ENCODE measurements at regions not wholly inside any gene's neighbourhood (a gene's known extent, or its start where the extent isn't known, plus 50 kb on each side); places are given as distances from the start of the nearest gene placed in this dataset.

DNA sequence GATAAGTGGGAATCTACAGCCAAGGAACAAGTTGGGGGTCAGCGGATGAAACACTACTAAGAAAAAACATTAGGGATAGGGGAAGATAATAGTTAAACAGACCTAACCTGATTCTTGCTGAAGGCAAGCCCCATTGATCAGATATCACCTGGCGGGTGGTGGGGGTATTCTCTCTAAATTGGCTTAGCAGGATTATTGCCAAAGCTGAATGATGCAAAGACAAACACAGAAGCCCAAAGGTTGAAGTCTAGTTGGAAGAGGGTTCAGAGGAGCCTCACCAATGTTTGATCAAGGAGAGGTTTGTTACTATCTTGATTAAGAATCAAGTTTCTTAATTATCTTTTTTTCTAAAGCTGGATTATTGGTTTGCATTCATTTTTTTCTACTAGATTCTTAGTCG is 371.9 kb upstream of the CNTN4 start:
- H3K27me3 ChIP-seq (ENCODE audit: control insufficient read depth, low read length) = no peaks in the 10 kb centered on the region
- H3K4me1 ChIP-seq (ENCODE audit: control insufficient read depth, low read length) = no peaks in the 10 kb centered on the region
- H3K9me3 ChIP-seq (ENCODE audit: control insufficient read depth, insufficient read depth, low read length) = no peaks in the 10 kb centered on the region
- no peak overlapping the region for H3K27ac ChIP-seq (ENCODE audit: low read depth, low read length)
- no peaks in the 10 kb centered on the region for H3K36me3 ChIP-seq (ENCODE audit: control insufficient read depth, low read length)
- H3F3A ChIP-seq (ENCODE audit: control insufficient read depth, insufficient read depth) = no peaks in the 10 kb centered on the region
- no peak overlapping the region for H3K4me2 ChIP-seq (ENCODE audit: low read length)
- TF ChIP-seq, protein P1, sequence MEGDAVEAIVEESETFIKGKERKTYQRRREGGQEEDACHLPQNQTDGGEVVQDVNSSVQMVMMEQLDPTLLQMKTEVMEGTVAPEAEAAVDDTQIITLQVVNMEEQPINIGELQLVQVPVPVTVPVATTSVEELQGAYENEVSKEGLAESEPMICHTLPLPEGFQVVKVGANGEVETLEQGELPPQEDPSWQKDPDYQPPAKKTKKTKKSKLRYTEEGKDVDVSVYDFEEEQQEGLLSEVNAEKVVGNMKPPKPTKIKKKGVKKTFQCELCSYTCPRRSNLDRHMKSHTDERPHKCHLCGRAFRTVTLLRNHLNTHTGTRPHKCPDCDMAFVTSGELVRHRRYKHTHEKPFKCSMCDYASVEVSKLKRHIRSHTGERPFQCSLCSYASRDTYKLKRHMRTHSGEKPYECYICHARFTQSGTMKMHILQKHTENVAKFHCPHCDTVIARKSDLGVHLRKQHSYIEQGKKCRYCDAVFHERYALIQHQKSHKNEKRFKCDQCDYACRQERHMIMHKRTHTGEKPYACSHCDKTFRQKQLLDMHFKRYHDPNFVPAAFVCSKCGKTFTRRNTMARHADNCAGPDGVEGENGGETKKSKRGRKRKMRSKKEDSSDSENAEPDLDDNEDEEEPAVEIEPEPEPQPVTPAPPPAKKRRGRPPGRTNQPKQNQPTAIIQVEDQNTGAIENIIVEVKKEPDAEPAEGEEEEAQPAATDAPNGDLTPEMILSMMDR (IDR thresholded peaks at IDR 0.05; ENCODE audit: low read depth, low read length, poor library complexity, severe bottlenecking) = no peak
- TF ChIP-seq EZH2phosphoT487 (IDR thresholded peaks at IDR 0.05; ENCODE audit: borderline replicate concordance, low read length) = no peak
- H3K9me2 ChIP-seq (replicated peaks; ENCODE audit: control insufficient read depth, low read length) = no peaks in the 10 kb centered on the region
- H3K79me2 ChIP-seq (ENCODE audit: control insufficient read depth, low read length) = no peaks in the 10 kb centered on the region
- H3K4me3 ChIP-seq (ENCODE audit: low read length) = no peak overlapping the region
- H4K20me1 ChIP-seq (ENCODE audit: control insufficient read depth, insufficient read depth, low read depth, low read length) = no peaks in the 10 kb centered on the region

DNA sequence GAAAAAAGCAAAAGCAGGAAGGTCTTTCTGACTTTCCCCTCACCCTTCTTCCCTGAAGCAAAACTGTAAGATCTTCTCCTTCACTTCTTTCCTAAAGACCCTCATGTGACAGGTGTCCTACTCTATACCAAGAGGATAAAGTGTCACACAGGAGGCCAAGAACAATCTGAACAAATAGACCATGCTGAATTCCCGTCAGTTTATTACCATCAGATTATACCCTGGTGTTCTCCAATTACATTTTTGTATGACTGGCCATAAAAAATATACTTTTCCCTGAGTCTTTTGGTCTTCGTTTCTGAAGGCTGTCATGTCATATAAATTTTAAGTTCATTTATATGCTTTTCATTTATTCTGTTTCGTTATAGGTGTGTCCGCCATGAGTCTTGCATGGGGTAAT is 371.4 kb upstream of the CNTN4 start:
- H3K4me2 ChIP-seq (ENCODE audit: low read length) = no peak overlapping the region
- H3K9me3 ChIP-seq (ENCODE audit: control insufficient read depth, insufficient read depth, low read length) = no peaks in the 10 kb centered on the region
- no peaks in the 10 kb centered on the region for H3F3A ChIP-seq (ENCODE audit: control insufficient read depth, insufficient read depth)
- H3K36me3 ChIP-seq (ENCODE audit: control insufficient read depth, low read length) = no peaks in the 10 kb centered on the region
- H3K27me3 ChIP-seq (ENCODE audit: control insufficient read depth, low read length) = no peaks in the 10 kb centered on the region
- no peaks in the 10 kb centered on the region for H3K79me2 ChIP-seq (ENCODE audit: control insufficient read depth, low read length)
- no peaks in the 10 kb centered on the region for H4K20me1 ChIP-seq (ENCODE audit: control insufficient read depth, insufficient read depth, low read depth, low read length)
- no peaks in the 10 kb centered on the region for H3K4me1 ChIP-seq (ENCODE audit: control insufficient read depth, low read length)
- no peak overlapping the region for H3K4me3 ChIP-seq (ENCODE audit: low read length)
- TF ChIP-seq EZH2phosphoT487 (IDR thresholded peaks at IDR 0.05; ENCODE audit: borderline replicate concordance, low read length) = no peak
- TF ChIP-seq, protein P1 (IDR thresholded peaks at IDR 0.05; ENCODE audit: low read depth, low read length, poor library complexity, severe bottlenecking) = no peak
- H3K27ac ChIP-seq (ENCODE audit: low read depth, low read length) = no peak overlapping the region
- H3K9me2 ChIP-seq (replicated peaks; ENCODE audit: control insufficient read depth, low read length) = no peaks in the 10 kb centered on the region

DNA sequence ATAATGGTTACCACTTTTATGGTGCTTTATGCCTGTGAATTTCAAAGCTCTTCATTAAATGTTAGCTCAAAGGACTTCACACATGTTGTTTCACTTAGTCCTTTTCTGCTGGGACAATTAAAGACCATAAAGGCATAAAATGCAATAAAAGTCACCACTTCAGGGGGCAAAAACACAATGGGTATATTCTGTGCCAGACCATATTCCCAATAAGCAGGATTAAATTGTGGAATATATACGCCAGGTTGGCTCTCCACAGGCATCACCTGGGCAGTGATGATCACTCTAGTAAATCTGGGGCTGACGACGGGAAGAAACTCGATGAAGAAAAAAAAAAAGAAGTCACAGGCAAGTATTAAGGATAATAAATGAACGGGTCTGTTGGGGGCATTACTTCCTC is 370.2 kb upstream of the CNTN4 start:
- no peak overlapping the region for H3K27ac ChIP-seq (ENCODE audit: low read depth, low read length)
- no peaks in the 10 kb centered on the region for H3K36me3 ChIP-seq (ENCODE audit: control insufficient read depth, low read length)
- H3K79me2 ChIP-seq (ENCODE audit: control insufficient read depth, low read length) = no peaks in the 10 kb centered on the region
- H3K4me1 ChIP-seq (ENCODE audit: control insufficient read depth, low read length) = no peaks in the 10 kb centered on the region
- TF ChIP-seq EZH2phosphoT487 (IDR thresholded peaks at IDR 0.05; ENCODE audit: borderline replicate concordance, low read length) = no peak
- TF ChIP-seq, protein P1 (IDR thresholded peaks at IDR 0.05; ENCODE audit: low read depth, low read length, poor library complexity, severe bottlenecking) = no peak
- H3K4me2 ChIP-seq (ENCODE audit: low read length) = no peak overlapping the region
- H3K27me3 ChIP-seq (ENCODE audit: control insufficient read depth, low read length) = no peaks in the 10 kb centered on the region
- H3K9me3 ChIP-seq (ENCODE audit: control insufficient read depth, insufficient read depth, low read length) = no peaks in the 10 kb centered on the region
- no peak overlapping the region for H3K4me3 ChIP-seq (ENCODE audit: low read length)
- no peaks in the 10 kb centered on the region for H4K20me1 ChIP-seq (ENCODE audit: control insufficient read depth, insufficient read depth, low read depth, low read length)
- H3K9me2 ChIP-seq (replicated peaks; ENCODE audit: control insufficient read depth, low read length) = no peaks in the 10 kb centered on the region
- H3F3A ChIP-seq (ENCODE audit: control insufficient read depth, insufficient read depth) = no peaks in the 10 kb centered on the region
